ENCODE measurements at regions not wholly inside any gene's neighbourhood (a gene's known extent, or its start where the extent isn't known, plus 50 kb on each side); places are given as distances from the start of the nearest gene placed in this dataset.

GRCh38 chr10:36712695-36713094 lies 412.7 kb upstream of the ANKRD30A start:
- Mint-ChIP-seq H3K27me3 (ENCODE audit: unreplicated experiment) (no peaks in the 10 kb centered on the region), H3K4me1 (ENCODE audit: unreplicated experiment) (no peaks in the 10 kb centered on the region), H3K36me3 (ENCODE audit: low read depth, unreplicated experiment) (no peaks in the 10 kb centered on the region), H3K27ac (ENCODE audit: unreplicated experiment) (no peak overlapping the region), H3K9me3 (ENCODE audit: unreplicated experiment) (no peaks in the 10 kb centered on the region), H3K4me3 (ENCODE audit: unreplicated experiment) (no peak overlapping the region)
- TF ChIP-seq CTCF (IDR thresholded peaks at IDR 0.05; ENCODE audit: unreplicated experiment): no peak
- no peak for DNase-seq (ENCODE audit: low spot score)

GRCh38 chr10:36711361-36711760 lies 414.0 kb upstream of the ANKRD30A start:
- Mint-ChIP-seq H3K4me3 (ENCODE audit: unreplicated experiment) (no peak overlapping the region), H3K27me3 (ENCODE audit: unreplicated experiment) (no peaks in the 10 kb centered on the region), H3K36me3 (ENCODE audit: low read depth, unreplicated experiment) (no peaks in the 10 kb centered on the region), H3K9me3 (ENCODE audit: unreplicated experiment) (no peaks in the 10 kb centered on the region), H3K4me1 (ENCODE audit: unreplicated experiment) (no peaks in the 10 kb centered on the region), H3K27ac (ENCODE audit: unreplicated experiment) (no peak overlapping the region)
- no peak for TF ChIP-seq CTCF (IDR thresholded peaks at IDR 0.05; ENCODE audit: unreplicated experiment)
- DNase-seq (ENCODE audit: low spot score): no peak

GRCh38 chr10:36704124-36704523 lies 421.3 kb upstream of the ANKRD30A start:
- no peak for TF ChIP-seq CTCF (IDR thresholded peaks at IDR 0.05; ENCODE audit: unreplicated experiment)
- Mint-ChIP-seq H3K9me3 (ENCODE audit: unreplicated experiment) (no peaks in the 10 kb centered on the region), H3K36me3 (ENCODE audit: low read depth, unreplicated experiment) (no peaks in the 10 kb centered on the region), H3K4me1 (ENCODE audit: unreplicated experiment) (no peaks in the 10 kb centered on the region), H3K27ac (ENCODE audit: unreplicated experiment) (no peak overlapping the region), H3K4me3 (ENCODE audit: unreplicated experiment) (no peak overlapping the region), H3K27me3 (ENCODE audit: unreplicated experiment) (no peaks in the 10 kb centered on the region)
- no peak for DNase-seq (ENCODE audit: low spot score)

GRCh38 chr10:36703179-36703578 lies 422.2 kb upstream of the ANKRD30A start:
- no peaks in the 10 kb centered on the region for H3K36me3 Mint-ChIP-seq (ENCODE audit: low read depth, unreplicated experiment)
- no peak overlapping the region for H3K4me3 Mint-ChIP-seq (ENCODE audit: unreplicated experiment)
- H3K4me1 Mint-ChIP-seq (ENCODE audit: unreplicated experiment): no peaks in the 10 kb centered on the region
- H3K27ac Mint-ChIP-seq (ENCODE audit: unreplicated experiment): no peak overlapping the region
- no peak for DNase-seq (ENCODE audit: low spot score)
- H3K9me3 Mint-ChIP-seq (ENCODE audit: unreplicated experiment): no peaks in the 10 kb centered on the region
- no peaks in the 10 kb centered on the region for H3K27me3 Mint-ChIP-seq (ENCODE audit: unreplicated experiment)
- TF ChIP-seq CTCF (IDR thresholded peaks at IDR 0.05; ENCODE audit: unreplicated experiment): no peak

GRCh38 chr10:36700123-36700522 lies 425.3 kb upstream of the ANKRD30A start:
- Mint-ChIP-seq H3K4me3 (ENCODE audit: unreplicated experiment) (no peak overlapping the region), H3K4me1 (ENCODE audit: unreplicated experiment) (no peaks in the 10 kb centered on the region), H3K27ac (ENCODE audit: unreplicated experiment) (no peak overlapping the region), H3K36me3 (ENCODE audit: low read depth, unreplicated experiment) (no peaks in the 10 kb centered on the region), H3K9me3 (ENCODE audit: unreplicated experiment) (no peaks in the 10 kb centered on the region), H3K27me3 (ENCODE audit: unreplicated experiment) (no peaks in the 10 kb centered on the region)
- DNase-seq (ENCODE audit: low spot score): no peak
- no peak for TF ChIP-seq CTCF (IDR thresholded peaks at IDR 0.05; ENCODE audit: unreplicated experiment)

All from endothelial cell (in vitro differentiated cells).